ENCODE measurements at regions not wholly inside any gene's neighbourhood (a gene's known extent, or its start where the extent isn't known, plus 50 kb on each side); places are given as distances from the start of the nearest gene placed in this dataset.
A peak's percentile ranks its signal among the peaks of the same experiment; 100 is the strongest.

DNA sequence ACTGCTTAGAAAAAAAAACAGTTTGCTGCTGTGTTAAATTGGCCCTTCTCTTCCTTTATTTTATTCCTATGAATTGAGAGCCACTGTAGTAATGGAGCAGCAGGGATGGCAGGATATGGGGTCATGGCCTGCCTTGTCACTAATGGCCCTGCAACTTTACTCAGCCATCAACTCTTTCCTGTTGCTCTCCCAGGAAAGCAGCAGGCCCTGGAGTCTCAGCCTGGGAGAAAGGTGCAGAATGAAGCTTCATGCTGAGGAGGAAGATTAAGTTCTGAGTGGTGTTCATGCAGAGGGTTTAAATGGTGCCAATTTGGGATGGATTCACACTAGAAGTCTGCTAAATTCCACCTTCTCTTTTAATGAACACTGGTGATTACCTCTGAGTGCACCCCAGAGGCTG, 285.6 kb downstream of the GPAT3 start:
- BruUV-seq (replicated peaks), result no TSS peak

DNA sequence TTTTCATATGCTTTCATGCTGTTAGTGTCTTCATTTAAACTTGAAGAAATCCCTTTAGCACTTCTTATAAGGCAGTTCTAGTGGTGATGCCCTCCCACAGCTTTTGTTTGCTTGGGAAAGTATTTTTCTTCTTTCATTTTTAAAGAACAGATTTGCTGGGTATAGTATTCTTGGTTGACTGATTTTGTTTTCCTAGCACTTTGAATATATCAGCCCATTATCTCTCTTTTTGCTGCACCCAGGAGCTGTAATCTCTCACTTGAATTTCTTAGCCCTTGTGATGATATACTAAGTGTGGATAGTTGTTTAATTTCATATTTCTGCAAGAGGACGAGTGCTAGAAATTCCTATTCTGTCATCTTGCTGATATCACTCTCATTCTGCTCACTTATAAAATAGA, 283.7 kb downstream of the GPAT3 start:
- Histone ChIP-seq H3K9me3 (ENCODE audit: low read depth, low read length, poor library complexity, severe bottlenecking) (no peaks in the 10 kb centered on the region), H3K27ac (ENCODE audit: low read depth, low read length, poor library complexity, severe bottlenecking) (no peak overlapping the region), H3K4me3 (ENCODE audit: low read depth, low read length, poor library complexity, severe bottlenecking) (no peak overlapping the region), H3K27me3 (replicated peaks; ENCODE audit: insufficient read depth, low read depth, low read length, poor library complexity) (no peaks in the 10 kb centered on the region), H3K4me1 (ENCODE audit: insufficient read depth, low read length, poor library complexity, severe bottlenecking) (no peaks in the 10 kb centered on the region), H3K36me3 (ENCODE audit: insufficient read depth, low read length, poor library complexity, severe bottlenecking) (no peaks in the 10 kb centered on the region)
- BruUV-seq (replicated peaks), result no TSS peak
- ChIA-PET POLR2A (ENCODE audit: low non-redundant PET) (no interaction called here), CTCF (no interaction called here)
- TF ChIP-seq EZH2 (IDR thresholded peaks at IDR 0.05; ENCODE audit: borderline replicate concordance, low read depth, low read length, poor library complexity, severe bottlenecking), result no peak
- TF ChIP-seq, protein P1, sequence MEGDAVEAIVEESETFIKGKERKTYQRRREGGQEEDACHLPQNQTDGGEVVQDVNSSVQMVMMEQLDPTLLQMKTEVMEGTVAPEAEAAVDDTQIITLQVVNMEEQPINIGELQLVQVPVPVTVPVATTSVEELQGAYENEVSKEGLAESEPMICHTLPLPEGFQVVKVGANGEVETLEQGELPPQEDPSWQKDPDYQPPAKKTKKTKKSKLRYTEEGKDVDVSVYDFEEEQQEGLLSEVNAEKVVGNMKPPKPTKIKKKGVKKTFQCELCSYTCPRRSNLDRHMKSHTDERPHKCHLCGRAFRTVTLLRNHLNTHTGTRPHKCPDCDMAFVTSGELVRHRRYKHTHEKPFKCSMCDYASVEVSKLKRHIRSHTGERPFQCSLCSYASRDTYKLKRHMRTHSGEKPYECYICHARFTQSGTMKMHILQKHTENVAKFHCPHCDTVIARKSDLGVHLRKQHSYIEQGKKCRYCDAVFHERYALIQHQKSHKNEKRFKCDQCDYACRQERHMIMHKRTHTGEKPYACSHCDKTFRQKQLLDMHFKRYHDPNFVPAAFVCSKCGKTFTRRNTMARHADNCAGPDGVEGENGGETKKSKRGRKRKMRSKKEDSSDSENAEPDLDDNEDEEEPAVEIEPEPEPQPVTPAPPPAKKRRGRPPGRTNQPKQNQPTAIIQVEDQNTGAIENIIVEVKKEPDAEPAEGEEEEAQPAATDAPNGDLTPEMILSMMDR (conservative IDR thresholded peaks at IDR 0.05; ENCODE audit: low read depth, low read length), result no peak
- DNase-seq (ENCODE audit: low spot score), result no peak
- intact Hi-C loops (cut with micrococcal nuclease; ENCODE audit: unreplicated experiment), result no loop called here

More for the DNA sequence above, 285.6 kb downstream of the GPAT3 start:
- TF ChIP-seq, protein P1 (conservative IDR thresholded peaks at IDR 0.05; ENCODE audit: low read depth, low read length), result no peak
- no peak for TF ChIP-seq EZH2 (IDR thresholded peaks at IDR 0.05; ENCODE audit: borderline replicate concordance, low read depth, low read length, poor library complexity, severe bottlenecking)
- H3K27me3 ChIP-seq (replicated peaks; ENCODE audit: insufficient read depth, low read depth, low read length, poor library complexity), result no peaks in the 10 kb centered on the region
- DNase-seq (ENCODE audit: low spot score), result peak; percentile 82
- intact Hi-C loops (cut with micrococcal nuclease; ENCODE audit: unreplicated experiment), result loop anchor here (2.0 kb wide), 1 partner anchor 97 kb away; no protein-coding TSS in a partner anchor
- no peak overlapping the region for H3K27ac ChIP-seq (ENCODE audit: low read depth, low read length, poor library complexity, severe bottlenecking)
- H3K4me3 ChIP-seq (ENCODE audit: low read depth, low read length, poor library complexity, severe bottlenecking), result no peak overlapping the region
- H3K4me1 ChIP-seq (ENCODE audit: insufficient read depth, low read length, poor library complexity, severe bottlenecking), result no peaks in the 10 kb centered on the region
- H3K9me3 ChIP-seq (ENCODE audit: low read depth, low read length, poor library complexity, severe bottlenecking), result no peaks in the 10 kb centered on the region
- ChIA-PET CTCF (no interaction called here), POLR2A (ENCODE audit: low non-redundant PET) (no interaction called here)
- no peaks in the 10 kb centered on the region for H3K36me3 ChIP-seq (ENCODE audit: insufficient read depth, low read length, poor library complexity, severe bottlenecking)

DNA sequence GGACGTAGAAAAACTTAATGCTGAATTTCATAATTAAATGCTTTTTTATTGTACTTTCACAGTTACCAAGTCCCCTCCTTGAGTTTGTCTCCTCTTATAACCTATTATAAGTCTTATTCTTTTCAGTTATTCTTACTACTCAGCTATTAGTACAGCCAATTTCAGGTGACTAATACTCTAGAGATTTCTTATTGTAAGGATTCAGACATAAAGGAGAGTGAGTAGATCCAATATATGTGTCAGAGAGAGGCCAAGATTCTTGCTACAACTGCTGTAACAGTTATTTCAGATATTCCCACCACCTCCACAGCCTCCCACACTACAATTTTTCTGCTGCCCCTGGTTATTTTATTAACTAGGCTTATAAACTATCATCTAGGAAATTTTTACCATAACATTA, 274.5 kb downstream of the GPAT3 start:
- DNase-seq (ENCODE audit: low spot score), result no peak
- H3K27me3 ChIP-seq (replicated peaks; ENCODE audit: insufficient read depth, low read depth, low read length, poor library complexity), result no peaks in the 10 kb centered on the region
- BruUV-seq (replicated peaks), result no TSS peak
- no peak overlapping the region for H3K27ac ChIP-seq (ENCODE audit: low read depth, low read length, poor library complexity, severe bottlenecking)
- intact Hi-C loops (cut with micrococcal nuclease; ENCODE audit: unreplicated experiment), result no loop called here
- CTCF ChIA-PET, result no interaction called here
- TF ChIP-seq EZH2 (IDR thresholded peaks at IDR 0.05; ENCODE audit: borderline replicate concordance, low read depth, low read length, poor library complexity, severe bottlenecking), result no peak
- TF ChIP-seq, protein P1 (conservative IDR thresholded peaks at IDR 0.05; ENCODE audit: low read depth, low read length), result no peak
- no peaks in the 10 kb centered on the region for H3K4me1 ChIP-seq (ENCODE audit: insufficient read depth, low read length, poor library complexity, severe bottlenecking)
- H3K4me3 ChIP-seq (ENCODE audit: low read depth, low read length, poor library complexity, severe bottlenecking), result no peak overlapping the region
- H3K36me3 ChIP-seq (ENCODE audit: insufficient read depth, low read length, poor library complexity, severe bottlenecking), result no peaks in the 10 kb centered on the region
- POLR2A ChIA-PET (ENCODE audit: low non-redundant PET), result no interaction called here
- H3K9me3 ChIP-seq (ENCODE audit: low read depth, low read length, poor library complexity, severe bottlenecking), result no peaks in the 10 kb centered on the region
